ENCODE measurements at regions not wholly inside any gene's neighbourhood (a gene's known extent, or its start where the extent isn't known, plus 50 kb on each side); places are given as distances from the start of the nearest gene placed in this dataset.

- Histone ChIP-seq H3K36me3 (ENCODE audit: control insufficient read depth in 2 of 2, insufficient read depth in 1 of 2, low read length in 2 of 2) (no peaks in the 10 kb centered on the region), H3K4me3 (ENCODE audit: low read depth, low read length) (no peak overlapping the region), H3K9me3 (ENCODE audit: control insufficient read depth, insufficient read depth, low read depth, low read length) (no peaks in the 10 kb centered on the region), H3K27ac (ENCODE audit: extremely low read depth, low read depth, low read length) (no peak overlapping the region), H3K4me1 (ENCODE audit: control insufficient read depth, insufficient read depth, low read length) (peaks cover 7% of the 10 kb centered on the region; the same call in 1 of the 2 replicates)
- CTCF ChIA-PET: no interaction called here
- TF ChIP-seq ZNF544 (tag by site-specific recombination; IDR thresholded peaks at IDR 0.05): no peak
- peak; percentile 99 for TF ChIP-seq ZNF510 (tag by site-specific recombination; IDR thresholded peaks at IDR 0.05; ENCODE audit: insufficient replicate concordance)
- POLR2A ChIA-PET: no interaction called here
Observed at GRCh38 chr9:82893549-82893948, 169.4 kb downstream of the RASEF start.

GRCh38 chr9:82894548-82894947 is 168.4 kb downstream of the RASEF start:
- CTCF ChIA-PET: interaction anchor here (0.7 kb wide), 1 partner anchor 792 kb away, joined by 3 read pairs; no protein-coding TSS in a partner anchor
- Histone ChIP-seq H3K4me1 (ENCODE audit: control insufficient read depth, insufficient read depth, low read length) (peaks cover 7% of the 10 kb centered on the region; the same call in 1 of the 2 replicates), H3K4me3 (ENCODE audit: low read depth, low read length) (no peak overlapping the region), H3K9me3 (ENCODE audit: control insufficient read depth, insufficient read depth, low read depth, low read length) (no peaks in the 10 kb centered on the region), H3K27ac (ENCODE audit: extremely low read depth, low read depth, low read length) (no peak overlapping the region), H3K36me3 (ENCODE audit: control insufficient read depth in 2 of 2, insufficient read depth in 1 of 2, low read length in 2 of 2) (no peaks in the 10 kb centered on the region)
- POLR2A ChIA-PET: no interaction called here
- no peak for TF ChIP-seq ZNF2 (tag by site-specific recombination; IDR thresholded peaks at IDR 0.05)
- no peak for TF ChIP-seq OSR2 (tag by site-specific recombination; IDR thresholded peaks at IDR 0.05)
- no peak for TF ChIP-seq ZNF138 (tag by site-specific recombination; IDR thresholded peaks at IDR 0.05; ENCODE audit: borderline replicate concordance)
- TF ChIP-seq PATZ1 (tag by site-specific recombination; IDR thresholded peaks at IDR 0.05): no peak

- Histone ChIP-seq H3K36me3 (ENCODE audit: control insufficient read depth in 2 of 2, insufficient read depth in 1 of 2, low read length in 2 of 2) (no peaks in the 10 kb centered on the region), H3K9me3 (ENCODE audit: control insufficient read depth, insufficient read depth, low read depth, low read length) (no peaks in the 10 kb centered on the region), H3K4me1 (ENCODE audit: control insufficient read depth, insufficient read depth, low read length) (peaks cover 7% of the 10 kb centered on the region; the same call in 1 of the 2 replicates), H3K4me3 (ENCODE audit: low read depth, low read length) (no peak overlapping the region), H3K27ac (ENCODE audit: extremely low read depth, low read depth, low read length) (no peak overlapping the region)
- ChIA-PET CTCF (interaction anchor here (0.7 to 0.8 kb wide), 2 partner anchors 9 to 792 kb away, joined by 3 read pairs; no protein-coding TSS in a partner anchor), POLR2A (no interaction called here)
- TF ChIP-seq ZNF26 (tag by site-specific recombination; IDR thresholded peaks at IDR 0.05): no peak
- no peak for TF ChIP-seq ZNF155 (tag by site-specific recombination; IDR thresholded peaks at IDR 0.05)
- peak; percentile 71 for TF ChIP-seq ZBTB8A (tag by site-specific recombination; IDR thresholded peaks at IDR 0.05)
- peak; percentile 42; the same call in 1 of the 2 replicates for TF ChIP-seq OVOL3 (tag by site-specific recombination; IDR thresholded peaks at IDR 0.05)
- TF ChIP-seq ZNF19 (tag by site-specific recombination; IDR thresholded peaks at IDR 0.05; ENCODE audit: low read depth): no peak
- peak; percentile 63 for TF ChIP-seq PRDM4 (tag by site-specific recombination; IDR thresholded peaks at IDR 0.05)
- 0 out of 2 replicates have a peak, but pooled peaks have one; percentile 49 for TF ChIP-seq ZNF580 (tag by site-specific recombination; IDR thresholded peaks at IDR 0.05)
- TF ChIP-seq ZXDB (tag by site-specific recombination; IDR thresholded peaks at IDR 0.05): peak; percentile 54; the same call in 1 of the 2 replicates
- TF ChIP-seq ZNF138 (tag by site-specific recombination; IDR thresholded peaks at IDR 0.05; ENCODE audit: borderline replicate concordance): no peak
- TF ChIP-seq KLF16 (tag by site-specific recombination; IDR thresholded peaks at IDR 0.05): peak; percentile 63; the same call in 1 of the 2 replicates
- peak; percentile 81 for TF ChIP-seq PRDM6 (tag by site-specific recombination; IDR thresholded peaks at IDR 0.05)
- TF ChIP-seq ZNF10 (tag by site-specific recombination; IDR thresholded peaks at IDR 0.05): no peak
- TF ChIP-seq ZNF843 (tag by site-specific recombination; IDR thresholded peaks at IDR 0.05): peak; percentile 78
- TF ChIP-seq ZNF341 (tag by site-specific recombination; IDR thresholded peaks at IDR 0.05; ENCODE audit: low read depth): peak; percentile 66
- TF ChIP-seq ZNF549 (tag by site-specific recombination; IDR thresholded peaks at IDR 0.05): no peak; the same call in 1 of the 2 replicates
- peak; percentile 97 for TF ChIP-seq FEZF1 (tag by site-specific recombination; IDR thresholded peaks at IDR 0.05)
- no peak for TF ChIP-seq ZBTB7A (tag by site-specific recombination; IDR thresholded peaks at IDR 0.05; ENCODE audit: low read depth)
Observed at GRCh38 chr9:82894961-82895821, 167.8 kb downstream of the RASEF start.
